ENCODE measurements at regions not wholly inside any gene's neighbourhood (a gene's known extent, or its start where the extent isn't known, plus 50 kb on each side); places are given as distances from the start of the nearest gene placed in this dataset.

DNA sequence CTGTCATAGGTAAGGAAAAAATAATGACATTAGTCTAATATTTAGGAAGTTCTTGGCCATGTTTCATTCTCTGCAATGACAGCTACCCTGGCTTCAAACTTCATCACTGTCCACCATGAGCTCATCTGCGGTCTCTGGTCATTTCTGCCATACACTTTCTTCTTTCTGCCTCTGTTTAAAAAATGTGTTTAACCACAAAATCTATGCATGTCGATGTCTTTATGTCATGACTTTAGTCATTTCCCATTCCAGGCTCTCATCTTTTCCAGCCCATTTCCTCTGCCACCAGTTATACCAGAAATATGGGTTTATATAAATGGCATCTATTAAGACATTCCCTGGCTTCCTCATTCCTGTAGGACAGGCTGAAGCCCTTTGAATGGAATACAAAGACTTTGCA lies 68.5 kb upstream of the DUSP10 start:
- no peak for DNase-seq
- ATAC-seq (replicated peaks in 1 of 2), result peak in 1 of 2 donors; percentile 41
- peaks cover 1 to 5% of the 10 kb centered on the region in 2 donors for H3K9me3 Mint-ChIP-seq
- H3K27ac Mint-ChIP-seq, result peak overlapping the region; percentile 85
- H3K27me3 Mint-ChIP-seq (ENCODE audit: low read depth), result peaks cover 27% of the 10 kb centered on the region
- H3K4me1 Mint-ChIP-seq (ENCODE audit: low read depth), result peaks cover 39% of the 10 kb centered on the region
- peaks cover 0 to 1% of the 10 kb centered on the region in 2 donors for H3K36me3 Mint-ChIP-seq (ENCODE audit: insufficient read depth in 2 of 2)
- peak overlapping the region; percentile 60 to 80 for H3K4me3 Mint-ChIP-seq

DNA sequence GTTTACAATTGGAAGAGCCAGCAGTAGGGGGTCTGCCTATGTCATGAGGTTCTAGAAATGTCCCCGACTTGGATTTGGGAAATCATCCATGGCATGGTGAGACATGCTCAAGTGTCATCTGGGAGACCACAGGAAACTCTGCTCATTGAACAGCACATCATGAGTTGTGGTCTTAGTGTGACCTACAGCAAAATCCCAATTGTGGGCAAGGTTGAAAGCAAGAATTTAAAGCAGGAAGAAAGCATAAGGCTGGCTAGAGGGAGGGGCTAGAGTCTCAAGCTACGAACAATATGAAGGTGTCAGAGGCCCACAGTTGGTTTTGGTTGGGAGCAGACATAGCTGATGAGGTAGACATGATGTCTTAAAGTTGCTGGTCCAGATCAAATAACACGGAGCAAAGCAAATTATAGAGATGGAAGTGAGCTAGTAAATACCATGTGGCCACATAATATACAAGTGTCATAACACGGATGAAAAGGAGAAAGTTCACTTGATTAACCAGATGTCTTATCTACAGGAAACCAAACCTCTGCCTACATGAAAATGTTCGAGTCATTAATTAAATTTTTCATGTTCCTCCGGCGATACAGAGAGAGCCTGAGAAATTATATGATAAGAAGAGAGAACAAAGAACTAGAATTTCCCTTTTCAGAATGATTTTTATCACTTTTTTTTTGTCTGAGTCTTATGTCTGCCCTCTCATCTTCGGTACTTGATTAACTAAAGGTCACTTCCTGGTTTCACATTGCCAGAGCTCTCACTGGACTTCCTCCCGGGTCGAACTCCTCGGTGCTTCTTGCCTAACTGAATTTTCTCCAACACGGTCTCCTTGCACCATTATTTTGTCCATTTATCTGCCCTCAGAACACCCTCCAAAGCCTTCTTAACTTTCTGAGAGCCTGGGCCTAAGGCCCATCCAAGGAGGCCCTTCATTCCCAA lies 67.5 kb upstream of the DUSP10 start:
- H3K27ac Mint-ChIP-seq, result peak overlapping the region; percentile 84
- peak; percentile 60 to 73 for ATAC-seq (replicated peaks in 1 of 2)
- H3K36me3 Mint-ChIP-seq (ENCODE audit: insufficient read depth in 2 of 2), result peaks cover 0 to 1% of the 10 kb centered on the region in 2 donors
- H3K9me3 Mint-ChIP-seq, result peaks cover 1 to 5% of the 10 kb centered on the region in 2 donors
- peak overlapping the region; percentile 31 to 80 for H3K4me3 Mint-ChIP-seq
- DNase-seq, result no peak
- H3K4me1 Mint-ChIP-seq (ENCODE audit: low read depth), result peaks cover 49% of the 10 kb centered on the region
- H3K27me3 Mint-ChIP-seq (ENCODE audit: low read depth), result peaks cover 19% of the 10 kb centered on the region

DNA sequence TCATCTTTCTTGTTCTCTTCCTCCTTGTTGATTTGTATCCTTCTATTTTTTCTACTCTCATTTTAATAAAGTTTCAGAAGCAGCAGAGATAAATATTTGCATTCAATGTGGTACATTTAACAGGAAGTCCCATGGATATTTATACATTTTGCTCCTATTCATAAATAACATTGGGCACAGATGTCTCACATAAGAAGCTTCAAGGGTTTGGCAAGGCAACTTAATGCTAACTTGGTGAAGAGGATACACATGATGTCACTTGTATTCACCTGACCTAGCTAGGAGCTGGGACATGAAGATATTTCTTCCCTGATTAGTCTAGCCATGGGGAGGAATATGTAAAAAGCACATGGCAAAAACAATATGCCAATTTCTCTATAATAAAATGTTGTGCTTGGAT lies 65.1 kb upstream of the DUSP10 start:
- H3K4me3 Mint-ChIP-seq, result no peak overlapping the region
- no peak for ATAC-seq (replicated peaks in 1 of 2)

DNA sequence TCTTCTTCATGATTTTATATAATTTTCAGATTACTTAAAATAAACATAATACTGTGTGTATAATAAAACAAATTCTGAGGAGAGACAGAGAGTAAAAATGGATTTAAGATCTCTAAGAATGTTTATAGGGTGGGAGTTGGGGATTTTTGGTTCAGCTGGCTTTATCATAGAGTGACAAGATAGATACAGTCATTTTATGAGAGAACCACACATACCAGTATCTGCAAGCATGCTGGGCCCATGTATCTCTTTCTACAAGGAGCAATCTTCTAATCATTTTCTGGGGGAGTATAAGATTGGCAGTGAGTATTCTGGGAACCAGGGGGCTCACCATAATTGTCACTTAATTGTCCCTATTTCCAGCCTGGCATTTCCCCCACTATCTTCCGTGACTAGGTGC lies 64.3 kb upstream of the DUSP10 start:
- Mint-ChIP-seq H3K4me1 (ENCODE audit: low read depth) (peaks cover 62% of the 10 kb centered on the region), H3K4me3 (no peak overlapping the region), H3K27ac (no peak overlapping the region), H3K36me3 (ENCODE audit: insufficient read depth in 2 of 2) (peaks cover 0 to 1% of the 10 kb centered on the region in 2 donors), H3K9me3 (peaks cover 1 to 6% of the 10 kb centered on the region in 2 donors), H3K27me3 (ENCODE audit: low read depth) (peaks cover 7% of the 10 kb centered on the region)
- no peak for DNase-seq
- ATAC-seq (replicated peaks in 1 of 2), result peak; percentile 54 to 56

More for the DNA sequence above, 65.1 kb upstream of the DUSP10 start:
- H3K27me3 Mint-ChIP-seq (ENCODE audit: low read depth), result peaks cover 8% of the 10 kb centered on the region
- H3K27ac Mint-ChIP-seq, result no peak overlapping the region
- H3K4me1 Mint-ChIP-seq (ENCODE audit: low read depth), result peaks cover 55% of the 10 kb centered on the region
- DNase-seq, result no peak
- peaks cover 1 to 6% of the 10 kb centered on the region in 2 donors for H3K9me3 Mint-ChIP-seq
- H3K36me3 Mint-ChIP-seq (ENCODE audit: insufficient read depth in 2 of 2), result peaks cover 0 to 1% of the 10 kb centered on the region in 2 donors

DNA sequence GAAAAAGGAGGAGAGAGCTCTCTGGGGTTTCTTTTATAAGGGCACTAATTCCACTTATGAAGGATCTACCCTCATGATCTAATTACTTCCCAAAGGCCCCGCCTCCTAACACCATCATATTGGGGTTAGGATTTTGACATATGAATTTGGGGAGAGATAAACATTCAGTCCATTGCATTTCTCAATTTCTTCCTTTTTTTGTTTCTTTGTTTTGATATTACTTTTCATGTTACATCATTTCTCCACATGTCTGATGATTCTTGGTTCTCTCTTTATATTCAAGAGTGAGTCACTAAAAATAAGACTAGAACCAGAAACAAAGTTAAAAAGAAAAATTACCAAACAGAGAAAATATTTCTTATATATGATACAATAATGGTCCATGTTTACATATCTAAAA lies 63.2 kb upstream of the DUSP10 start:
- Mint-ChIP-seq H3K9me3 (peaks cover 2 to 3% of the 10 kb centered on the region in 2 donors), H3K27ac (no peak overlapping the region), H3K4me3 (no peak overlapping the region), H3K36me3 (ENCODE audit: insufficient read depth in 2 of 2) (peaks cover 2 to 3% of the 10 kb centered on the region in 2 donors), H3K4me1 (ENCODE audit: low read depth) (peaks cover 58% of the 10 kb centered on the region), H3K27me3 (ENCODE audit: low read depth) (peaks cover 7% of the 10 kb centered on the region)
- ATAC-seq (replicated peaks in 1 of 2) (no peak), DNase-seq (no peak)

DNA sequence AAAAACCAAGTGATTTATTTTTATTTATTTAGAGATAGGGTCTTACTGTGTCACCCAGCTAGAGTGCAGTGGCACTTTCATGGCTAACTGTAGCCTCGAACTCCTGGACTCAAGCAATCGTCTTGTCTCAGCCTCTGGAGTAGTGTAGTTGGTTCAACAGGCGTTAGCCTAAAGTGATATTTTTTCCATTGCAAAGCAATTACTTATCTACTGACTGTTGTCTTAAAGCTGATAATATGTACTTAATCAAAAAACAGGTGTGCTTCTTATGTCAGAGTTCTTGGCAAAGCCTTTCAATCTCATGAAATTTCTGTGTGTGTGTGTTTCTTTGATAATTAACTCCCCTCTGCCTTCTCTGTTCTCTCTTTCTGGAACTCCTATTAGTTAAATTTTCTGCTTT lies 62.4 kb upstream of the DUSP10 start:
- peaks cover 6% of the 10 kb centered on the region in 2 donors for H3K9me3 Mint-ChIP-seq
- peaks cover 5 to 9% of the 10 kb centered on the region in 2 donors for H3K36me3 Mint-ChIP-seq (ENCODE audit: insufficient read depth in 2 of 2)
- H3K4me3 Mint-ChIP-seq, result no peak overlapping the region
- ATAC-seq (replicated peaks in 1 of 2) (no peak), DNase-seq (no peak)
- H3K27me3 Mint-ChIP-seq (ENCODE audit: low read depth), result peaks cover 7% of the 10 kb centered on the region
- H3K27ac Mint-ChIP-seq, result no peak overlapping the region
- peaks cover 50% of the 10 kb centered on the region for H3K4me1 Mint-ChIP-seq (ENCODE audit: low read depth)

DNA sequence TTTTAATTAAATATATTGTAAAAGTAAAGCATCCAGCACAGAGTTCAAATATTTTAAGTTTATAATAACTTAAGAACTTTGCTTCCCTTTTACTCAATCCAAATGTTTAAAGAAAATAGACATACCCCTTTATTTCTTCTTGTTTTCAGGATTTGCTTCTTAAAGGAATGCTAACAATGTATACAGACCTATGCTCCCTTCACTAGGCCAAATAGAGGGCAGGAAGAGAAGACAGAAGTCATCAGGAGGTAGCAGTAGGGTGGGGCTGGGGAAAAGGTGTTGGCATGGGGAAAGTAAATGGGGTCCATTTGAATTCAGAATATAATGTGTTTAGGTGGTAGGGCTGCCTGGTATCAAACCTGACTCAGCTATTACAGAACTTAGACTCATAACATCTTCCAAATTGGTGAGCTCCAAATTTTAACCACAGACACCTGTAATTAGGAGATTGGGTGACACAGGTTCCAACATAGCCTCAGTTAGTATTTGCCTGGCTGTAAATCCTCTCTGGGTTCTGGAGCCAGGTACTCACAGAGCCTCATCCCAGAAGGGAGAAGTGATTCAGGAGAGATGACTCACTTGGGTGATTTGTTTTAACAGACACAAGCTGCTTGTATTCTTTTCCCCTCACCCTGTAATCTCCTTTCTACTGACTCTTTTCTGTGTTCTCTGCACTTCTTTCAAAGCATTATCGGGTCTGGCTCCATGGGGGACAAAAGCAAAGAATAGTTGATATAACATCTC lies 60.1 kb upstream of the DUSP10 start:
- no peak overlapping the region for H3K4me3 Mint-ChIP-seq
- DNase-seq, result no peak
- H3K27me3 Mint-ChIP-seq (ENCODE audit: low read depth), result peaks cover 5% of the 10 kb centered on the region
- ATAC-seq (replicated peaks in 1 of 2), result peak; percentile 66 to 76
- H3K9me3 Mint-ChIP-seq, result peaks cover 6 to 7% of the 10 kb centered on the region in 2 donors
- no peak overlapping the region for H3K27ac Mint-ChIP-seq
- H3K4me1 Mint-ChIP-seq (ENCODE audit: low read depth), result peaks cover 40% of the 10 kb centered on the region
- peaks cover 5 to 12% of the 10 kb centered on the region in 2 donors for H3K36me3 Mint-ChIP-seq (ENCODE audit: insufficient read depth in 2 of 2)

DNA sequence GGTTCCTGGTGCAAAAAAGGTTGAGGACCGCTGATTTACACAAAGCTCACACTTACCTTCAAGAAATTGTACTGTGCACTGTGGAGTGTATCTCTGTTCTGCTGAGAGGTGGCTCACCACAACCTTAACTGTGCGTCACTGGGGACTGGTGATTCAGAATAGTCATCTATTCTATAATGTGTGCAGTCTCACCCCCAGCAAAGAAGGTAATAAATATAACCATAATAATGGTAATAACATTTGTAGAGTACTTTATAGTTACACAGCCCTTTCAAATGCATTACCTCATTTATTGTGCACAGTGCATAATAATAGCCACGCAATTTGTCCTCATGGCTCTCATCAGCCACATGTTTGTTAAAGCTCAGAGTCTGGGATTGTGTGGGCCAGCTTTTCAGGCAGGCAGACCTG lies 59.4 kb upstream of the DUSP10 start:
- H3K27me3 Mint-ChIP-seq (ENCODE audit: low read depth), result no peaks in the 10 kb centered on the region
- no peak overlapping the region for H3K4me3 Mint-ChIP-seq
- DNase-seq, result no peak
- H3K4me1 Mint-ChIP-seq (ENCODE audit: low read depth), result peaks cover 34% of the 10 kb centered on the region
- H3K27ac Mint-ChIP-seq, result no peak overlapping the region
- peaks cover 5 to 12% of the 10 kb centered on the region in 2 donors for H3K36me3 Mint-ChIP-seq (ENCODE audit: insufficient read depth in 2 of 2)
- peak; percentile 84 to 85 for ATAC-seq (replicated peaks in 1 of 2)
- peaks cover 6 to 7% of the 10 kb centered on the region in 2 donors for H3K9me3 Mint-ChIP-seq

DNA sequence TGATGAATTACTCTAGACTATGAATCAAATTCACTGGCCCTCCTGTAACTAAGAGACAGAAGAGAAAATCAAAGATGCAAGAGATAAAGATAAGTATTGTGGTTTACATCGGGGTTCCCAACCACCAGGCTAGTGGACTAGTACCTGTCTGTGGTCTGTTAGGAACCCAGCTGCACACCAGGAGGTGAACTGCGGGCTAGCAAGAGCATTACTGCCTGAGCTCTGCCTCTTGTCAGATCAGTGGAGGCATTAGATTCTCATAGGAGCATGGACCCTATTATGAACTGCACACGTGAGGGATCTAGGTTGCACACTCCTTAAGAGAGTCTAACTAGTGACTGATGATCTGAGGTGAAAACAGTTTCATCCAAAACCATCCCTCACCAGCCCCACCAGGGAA lies 58.9 kb upstream of the DUSP10 start:
- Mint-ChIP-seq H3K9me3 (peaks cover 6 to 7% of the 10 kb centered on the region in 2 donors), H3K27ac (no peak overlapping the region), H3K36me3 (ENCODE audit: insufficient read depth in 2 of 2) (peaks cover 5 to 12% of the 10 kb centered on the region in 2 donors), H3K4me3 (no peak overlapping the region), H3K27me3 (ENCODE audit: low read depth) (no peaks in the 10 kb centered on the region), H3K4me1 (ENCODE audit: low read depth) (peaks cover 37% of the 10 kb centered on the region)
- ATAC-seq (replicated peaks in 1 of 2), result peak; percentile 27 to 62
- DNase-seq, result no peak

DNA sequence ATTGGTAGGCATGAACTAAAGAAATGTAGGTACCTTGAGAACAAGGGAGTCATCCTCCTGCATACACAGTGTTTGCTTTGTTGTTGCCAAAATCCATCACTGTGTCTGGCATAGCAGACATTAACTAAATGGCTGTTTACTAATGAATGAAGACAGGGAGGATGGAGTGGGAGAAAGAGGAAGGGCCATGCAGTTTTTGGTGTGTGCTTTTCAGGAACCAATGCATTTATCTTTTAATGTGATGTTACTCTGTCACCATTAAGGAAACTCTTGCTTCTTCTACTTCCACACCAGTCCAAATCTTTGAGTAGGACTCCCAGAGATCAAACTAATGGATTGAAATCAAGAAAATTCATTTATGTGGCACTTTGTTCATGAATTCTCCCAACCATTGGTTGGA lies 55.6 kb upstream of the DUSP10 start:
- ATAC-seq (replicated peaks in 1 of 2) (no peak), DNase-seq (no peak)
- H3K27ac Mint-ChIP-seq, result no peak overlapping the region
- H3K4me1 Mint-ChIP-seq (ENCODE audit: low read depth), result peaks cover 56% of the 10 kb centered on the region
- no peaks in the 10 kb centered on the region for H3K27me3 Mint-ChIP-seq (ENCODE audit: low read depth)
- peaks cover 7 to 12% of the 10 kb centered on the region in 2 donors for H3K36me3 Mint-ChIP-seq (ENCODE audit: insufficient read depth in 2 of 2)
- H3K9me3 Mint-ChIP-seq, result peaks cover 6 to 11% of the 10 kb centered on the region in 2 donors
- H3K4me3 Mint-ChIP-seq, result no peak overlapping the region

DNA sequence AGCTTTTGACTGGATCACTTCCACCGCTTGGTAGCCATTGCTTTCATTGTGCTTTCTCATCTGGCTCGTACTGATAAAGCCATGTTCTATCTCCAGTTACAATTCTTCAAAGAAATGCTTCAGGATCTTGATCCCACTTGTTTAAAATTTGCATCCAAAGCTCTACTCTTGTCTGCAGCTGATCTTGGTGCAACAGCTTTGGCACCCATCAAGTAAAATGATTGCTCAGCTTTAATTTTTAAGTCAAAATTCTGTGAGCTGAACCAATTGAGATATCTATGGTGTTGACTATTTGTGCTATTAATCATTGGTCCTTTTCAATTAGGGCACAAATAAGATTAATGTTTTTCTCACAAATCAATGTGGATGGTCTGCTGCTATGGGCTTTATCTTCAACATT lies 54.8 kb upstream of the DUSP10 start:
- DNase-seq (no peak), ATAC-seq (replicated peaks in 1 of 2) (no peak)
- Mint-ChIP-seq H3K36me3 (ENCODE audit: insufficient read depth in 2 of 2) (peaks cover 7 to 12% of the 10 kb centered on the region in 2 donors), H3K4me3 (no peak overlapping the region), H3K9me3 (peaks cover 6 to 11% of the 10 kb centered on the region in 2 donors), H3K27me3 (ENCODE audit: low read depth) (no peaks in the 10 kb centered on the region), H3K4me1 (ENCODE audit: low read depth) (peaks cover 56% of the 10 kb centered on the region), H3K27ac (no peak overlapping the region)

DNA sequence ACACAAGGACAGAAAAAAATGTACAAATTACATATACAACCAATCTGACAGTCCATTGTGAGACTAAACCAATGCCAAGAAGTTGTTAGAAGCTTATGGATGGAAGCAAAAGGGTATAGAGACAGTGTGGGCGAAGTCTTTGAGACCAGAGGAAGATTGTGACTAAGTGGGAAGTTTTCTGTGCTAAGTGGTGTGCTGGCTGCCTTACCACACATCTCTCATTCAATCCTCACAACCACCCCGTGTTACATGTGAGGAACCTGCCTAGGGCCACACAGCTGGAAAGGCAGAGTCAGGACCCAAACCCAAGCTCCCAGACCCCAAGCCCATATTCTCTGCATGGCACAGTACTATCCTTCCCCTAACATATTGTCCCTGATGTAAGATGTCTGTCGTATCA lies 53.5 kb upstream of the DUSP10 start:
- H3K36me3 Mint-ChIP-seq (ENCODE audit: insufficient read depth in 2 of 2), result peaks cover 5 to 11% of the 10 kb centered on the region in 2 donors
- peak; percentile 62 to 66 for ATAC-seq (replicated peaks in 1 of 2)
- H3K9me3 Mint-ChIP-seq, result peaks cover 4 to 11% of the 10 kb centered on the region in 2 donors
- no peaks in the 10 kb centered on the region for H3K27me3 Mint-ChIP-seq (ENCODE audit: low read depth)
- peaks cover 46% of the 10 kb centered on the region for H3K4me1 Mint-ChIP-seq (ENCODE audit: low read depth)
- H3K4me3 Mint-ChIP-seq, result peak overlapping the region; percentile 45 to 65
- peak overlapping the region; percentile 79 for H3K27ac Mint-ChIP-seq
- peak; percentile 43 to 51 for DNase-seq

DNA sequence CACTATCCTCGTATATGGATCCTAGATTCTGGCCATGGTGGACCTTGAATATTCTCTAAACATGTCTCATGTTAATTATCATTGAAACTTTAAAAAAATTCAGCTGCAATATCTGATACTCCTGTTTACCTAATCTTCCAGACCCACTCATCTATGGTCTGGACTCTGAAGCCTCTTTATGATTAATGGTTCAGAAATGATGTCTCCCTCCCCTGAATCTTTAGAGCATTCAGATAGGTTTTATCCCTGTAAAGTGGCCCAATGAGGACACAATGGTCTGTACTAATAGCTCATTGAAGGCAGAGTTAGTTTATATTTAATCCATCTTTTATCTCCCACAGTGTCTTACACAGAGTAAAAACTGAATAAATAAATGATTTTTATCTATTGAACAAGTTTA lies 53.0 kb upstream of the DUSP10 start:
- peaks cover 4 to 9% of the 10 kb centered on the region in 2 donors for H3K9me3 Mint-ChIP-seq

More for the DNA sequence above, 53.0 kb upstream of the DUSP10 start:
- H3K36me3 Mint-ChIP-seq (ENCODE audit: insufficient read depth in 2 of 2), result peaks cover 5 to 9% of the 10 kb centered on the region in 2 donors
- peaks cover 46% of the 10 kb centered on the region for H3K4me1 Mint-ChIP-seq (ENCODE audit: low read depth)
- H3K27me3 Mint-ChIP-seq (ENCODE audit: low read depth), result no peaks in the 10 kb centered on the region
- peak; percentile 15 to 27 for ATAC-seq (replicated peaks in 1 of 2)
- peak overlapping the region; percentile 45 to 65 for H3K4me3 Mint-ChIP-seq
- H3K27ac Mint-ChIP-seq, result peak overlapping the region; percentile 79
- DNase-seq, result no peak

Data from activated T-cell treated with anti-CD3 and anti-CD28 coated beads, Interleukin-2, amount 50 U/mL, for 72 hours (primary cell).